ENCODE measurements at regions not wholly inside any gene's neighbourhood (a gene's known extent, or its start where the extent isn't known, plus 50 kb on each side); places are given as distances from the start of the nearest gene placed in this dataset.

DNA sequence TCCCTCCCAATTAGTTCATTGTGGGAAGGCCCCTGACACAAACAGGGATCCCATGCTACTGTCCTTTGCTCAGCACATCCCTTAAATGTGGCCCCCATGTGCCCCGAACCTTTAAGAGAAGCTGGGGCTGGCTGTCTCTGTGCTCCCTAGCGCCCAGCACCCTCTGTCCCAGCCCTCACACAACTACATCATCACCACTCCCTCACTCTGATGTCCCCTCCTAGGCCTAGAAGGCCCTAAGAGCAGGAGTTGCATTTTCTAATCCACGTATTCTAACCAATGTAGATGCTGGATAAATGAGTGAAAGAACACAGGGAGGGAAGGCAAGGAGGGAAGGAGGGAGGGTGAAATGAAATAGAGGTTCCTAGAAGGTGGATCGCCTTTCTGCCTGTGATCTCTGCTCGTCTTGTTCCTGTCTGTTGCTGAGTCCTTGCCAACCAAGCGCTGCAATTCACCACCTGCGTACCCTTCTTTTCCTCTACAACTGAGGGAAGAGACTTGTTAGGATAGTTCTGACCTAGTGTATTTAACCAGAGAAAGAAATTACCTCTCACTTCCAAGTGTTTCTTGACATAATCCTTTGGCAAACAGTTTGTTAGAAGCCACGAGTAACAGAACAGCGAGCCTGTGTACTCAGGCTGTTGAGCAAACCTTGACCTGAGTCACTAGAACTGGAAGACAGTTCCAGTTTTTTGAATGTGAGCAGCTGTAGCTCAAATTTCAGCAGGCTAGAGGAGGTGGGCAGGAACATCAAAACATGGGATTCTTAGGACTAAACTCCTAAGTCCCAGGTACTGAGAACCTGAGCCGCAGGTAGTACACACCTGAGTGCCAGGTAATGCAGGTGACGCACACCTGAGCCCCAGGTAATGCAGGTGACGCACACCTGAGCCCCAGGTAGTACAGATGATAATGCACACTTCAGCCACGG is 181.5 kb upstream of the ID2 start:
- H3K79me2 ChIP-seq = peaks cover 2% of the 10 kb centered on the region
- H3K4me1 ChIP-seq = peaks cover 65% of the 10 kb centered on the region
- peak overlapping the region; percentile 95 for H3K27ac ChIP-seq
- TF ChIP-seq, protein P1, sequence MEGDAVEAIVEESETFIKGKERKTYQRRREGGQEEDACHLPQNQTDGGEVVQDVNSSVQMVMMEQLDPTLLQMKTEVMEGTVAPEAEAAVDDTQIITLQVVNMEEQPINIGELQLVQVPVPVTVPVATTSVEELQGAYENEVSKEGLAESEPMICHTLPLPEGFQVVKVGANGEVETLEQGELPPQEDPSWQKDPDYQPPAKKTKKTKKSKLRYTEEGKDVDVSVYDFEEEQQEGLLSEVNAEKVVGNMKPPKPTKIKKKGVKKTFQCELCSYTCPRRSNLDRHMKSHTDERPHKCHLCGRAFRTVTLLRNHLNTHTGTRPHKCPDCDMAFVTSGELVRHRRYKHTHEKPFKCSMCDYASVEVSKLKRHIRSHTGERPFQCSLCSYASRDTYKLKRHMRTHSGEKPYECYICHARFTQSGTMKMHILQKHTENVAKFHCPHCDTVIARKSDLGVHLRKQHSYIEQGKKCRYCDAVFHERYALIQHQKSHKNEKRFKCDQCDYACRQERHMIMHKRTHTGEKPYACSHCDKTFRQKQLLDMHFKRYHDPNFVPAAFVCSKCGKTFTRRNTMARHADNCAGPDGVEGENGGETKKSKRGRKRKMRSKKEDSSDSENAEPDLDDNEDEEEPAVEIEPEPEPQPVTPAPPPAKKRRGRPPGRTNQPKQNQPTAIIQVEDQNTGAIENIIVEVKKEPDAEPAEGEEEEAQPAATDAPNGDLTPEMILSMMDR (IDR thresholded peaks at IDR 0.05) = no peak
- no peaks in the 10 kb centered on the region for H3K27me3 ChIP-seq (ENCODE audit: control insufficient read depth, insufficient read depth, low read length)
- H3K9me3 ChIP-seq (ENCODE audit: control insufficient read depth, low read length) = no peaks in the 10 kb centered on the region
- peak overlapping the region; percentile 39 for H2AFZ ChIP-seq
- no peak overlapping the region for H3K4me3 ChIP-seq (ENCODE audit: low read depth, low read length)
- H3K9ac ChIP-seq = no peak overlapping the region
- no peaks in the 10 kb centered on the region for H3K36me3 ChIP-seq (ENCODE audit: control insufficient read depth, insufficient read depth, low read length)
- peak overlapping the region; percentile 48 for H3K4me2 ChIP-seq (ENCODE audit: low read length)

DNA sequence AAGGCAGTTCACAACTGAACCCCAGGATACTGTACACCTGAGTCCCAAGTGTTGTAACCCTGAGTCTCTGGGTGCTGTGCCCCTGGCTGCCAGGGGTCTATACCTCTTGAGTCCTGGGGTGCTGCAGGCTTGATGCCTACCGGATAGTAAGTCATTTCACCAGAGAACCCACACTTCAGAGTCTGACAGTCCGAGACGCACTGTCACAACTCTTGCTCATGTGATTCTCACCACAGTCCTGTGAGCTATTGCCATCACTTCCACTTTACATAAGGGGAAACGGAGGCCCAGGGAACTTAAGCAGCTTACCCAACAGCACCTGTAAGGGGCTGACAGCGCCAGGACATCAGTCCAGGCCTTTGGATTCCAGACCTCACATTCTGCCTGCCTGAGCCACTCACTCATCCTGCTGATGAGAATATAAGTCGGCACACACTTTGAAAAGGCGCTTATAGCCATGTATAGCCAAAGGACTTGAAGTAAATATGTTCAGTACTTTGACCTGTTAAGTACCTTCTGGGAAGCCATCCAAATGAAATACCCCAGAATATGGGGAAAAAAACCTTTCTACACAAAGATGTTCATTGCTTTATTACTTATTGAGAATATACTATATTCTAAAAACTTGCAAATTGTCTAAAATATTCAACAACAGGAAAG is 180.7 kb upstream of the ID2 start:
- H3K9me3 ChIP-seq (ENCODE audit: control insufficient read depth, low read length) = no peaks in the 10 kb centered on the region
- H3K4me2 ChIP-seq (ENCODE audit: low read length) = peak overlapping the region; percentile 48
- TF ChIP-seq, protein P1 (IDR thresholded peaks at IDR 0.05) = no peak
- H3K27ac ChIP-seq = peak overlapping the region; percentile 95
- H3K36me3 ChIP-seq (ENCODE audit: control insufficient read depth, insufficient read depth, low read length) = no peaks in the 10 kb centered on the region
- H3K27me3 ChIP-seq (ENCODE audit: control insufficient read depth, insufficient read depth, low read length) = no peaks in the 10 kb centered on the region
- H3K79me2 ChIP-seq = peaks cover 10% of the 10 kb centered on the region
- peaks cover 64% of the 10 kb centered on the region for H3K4me1 ChIP-seq
- no peak overlapping the region for H3K9ac ChIP-seq
- H2AFZ ChIP-seq = peak overlapping the region; percentile 39
- H3K4me3 ChIP-seq (ENCODE audit: low read depth, low read length) = no peak overlapping the region

DNA sequence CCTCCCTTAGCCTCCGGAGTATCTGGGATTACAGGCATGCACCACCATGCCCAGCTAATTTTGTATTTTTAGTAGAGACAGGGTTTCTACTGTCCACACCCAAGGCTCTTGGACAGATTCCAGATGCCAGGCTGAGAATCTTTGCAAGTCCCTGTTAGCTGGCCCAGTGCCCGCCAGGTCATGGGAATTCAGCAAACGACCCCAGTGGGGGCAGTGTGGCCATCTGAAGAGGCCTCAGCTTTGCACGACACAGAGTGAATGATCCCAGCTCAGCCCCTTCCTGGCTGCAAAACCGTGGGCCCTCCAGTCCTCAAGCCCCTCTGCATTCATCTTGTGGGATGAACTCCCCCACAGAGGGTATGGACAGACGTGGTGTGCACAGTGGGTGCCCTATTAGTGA is 179.5 kb upstream of the ID2 start:
- Histone ChIP-seq H3K4me1 (peaks cover 61% of the 10 kb centered on the region), H3K9me3 (ENCODE audit: control insufficient read depth, low read length) (no peaks in the 10 kb centered on the region), H3K9ac (no peak overlapping the region), H3K27me3 (ENCODE audit: control insufficient read depth, insufficient read depth, low read length) (no peaks in the 10 kb centered on the region), H2AFZ (no peak overlapping the region), H3K36me3 (ENCODE audit: control insufficient read depth, insufficient read depth, low read length) (no peaks in the 10 kb centered on the region), H3K79me2 (peaks cover 22% of the 10 kb centered on the region), H3K27ac (peak overlapping the region; percentile 96), H3K4me2 (ENCODE audit: low read length) (no peak overlapping the region), H3K4me3 (ENCODE audit: low read depth, low read length) (no peak overlapping the region)
- TF ChIP-seq, protein P1 (IDR thresholded peaks at IDR 0.05) = no peak

DNA sequence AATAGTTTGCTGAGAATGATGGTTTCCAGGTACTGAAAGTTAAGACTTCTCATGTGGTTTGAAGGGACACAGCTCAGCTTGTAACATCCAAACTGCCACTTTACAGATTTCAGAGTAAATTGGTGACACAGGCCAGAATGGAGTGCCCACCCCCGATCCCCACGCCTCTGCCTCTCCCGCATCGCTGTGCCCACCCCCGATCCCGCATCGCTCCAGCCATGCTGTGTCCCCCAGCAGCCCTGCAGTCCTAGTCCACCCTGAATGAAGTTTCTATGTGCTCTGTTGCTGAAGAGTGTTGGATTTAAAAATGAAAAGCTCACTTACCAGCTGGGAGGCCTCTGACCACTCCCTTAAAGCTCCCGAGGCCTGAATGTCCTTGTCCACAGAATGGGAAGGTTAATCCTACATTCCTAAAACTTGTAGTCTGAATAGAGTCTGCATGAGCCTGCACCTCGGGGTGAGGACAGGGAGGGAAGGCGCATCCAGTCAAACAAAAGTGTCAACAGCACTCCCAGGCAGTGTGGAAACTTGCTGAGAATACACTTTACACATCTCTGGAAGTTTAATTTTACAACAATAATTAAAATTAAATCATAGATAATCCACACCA is 176.4 kb upstream of the ID2 start:
- H3K4me1 ChIP-seq = peaks cover 54% of the 10 kb centered on the region
- H3K27ac ChIP-seq = peak overlapping the region; percentile 96
- H3K79me2 ChIP-seq = peaks cover 52% of the 10 kb centered on the region
- H2AFZ ChIP-seq = no peak overlapping the region
- no peaks in the 10 kb centered on the region for H3K9me3 ChIP-seq (ENCODE audit: control insufficient read depth, low read length)
- H3K4me2 ChIP-seq (ENCODE audit: low read length) = peak overlapping the region; percentile 62
- no peaks in the 10 kb centered on the region for H3K36me3 ChIP-seq (ENCODE audit: control insufficient read depth, insufficient read depth, low read length)
- peak overlapping the region; percentile 29 for H3K4me3 ChIP-seq (ENCODE audit: low read depth, low read length)
- TF ChIP-seq, protein P1 (IDR thresholded peaks at IDR 0.05) = no peak
- no peaks in the 10 kb centered on the region for H3K27me3 ChIP-seq (ENCODE audit: control insufficient read depth, insufficient read depth, low read length)
- peak overlapping the region; percentile 39 for H3K9ac ChIP-seq

Data from parathyroid adenoma (tissue), 2 donors.